ENCODE measurements at regions not wholly inside any gene's neighbourhood (a gene's known extent, or its start where the extent isn't known, plus 50 kb on each side); places are given as distances from the start of the nearest gene placed in this dataset.
"Not testable (repeated sequence)": the region's sequence is repeated elsewhere in the genome, so short reads cannot be mapped to it uniquely, and the experiment has no call there.

DNA sequence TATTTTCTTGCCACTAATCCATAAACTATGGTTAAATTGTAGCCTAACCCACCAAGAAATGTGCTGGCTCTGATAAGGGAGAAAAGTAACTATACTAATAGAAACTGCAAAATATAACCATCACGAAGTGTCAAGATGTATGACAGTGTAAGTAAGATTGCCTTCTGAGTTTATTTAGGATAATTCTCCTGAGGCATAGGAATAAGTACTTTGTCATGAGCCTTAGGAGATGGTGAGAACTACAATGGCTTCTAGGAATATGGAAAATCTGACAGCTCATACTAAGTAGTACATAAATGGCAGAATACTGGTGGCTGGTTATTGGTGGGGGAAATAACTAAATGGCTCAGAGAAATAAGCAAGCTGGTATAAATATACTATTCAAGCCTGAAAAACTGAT lies 543.9 kb downstream of the PRR16 start:
- DNase-seq, result no peak

- DNase-seq, result no peak
These were observed 545.0 kb downstream of the PRR16 start for GRCh38 chr5:121009058-121009457.

GRCh38 chr5:121018004-121018403 lies 553.9 kb downstream of the PRR16 start:
- DNase-seq, result no peak

DNA sequence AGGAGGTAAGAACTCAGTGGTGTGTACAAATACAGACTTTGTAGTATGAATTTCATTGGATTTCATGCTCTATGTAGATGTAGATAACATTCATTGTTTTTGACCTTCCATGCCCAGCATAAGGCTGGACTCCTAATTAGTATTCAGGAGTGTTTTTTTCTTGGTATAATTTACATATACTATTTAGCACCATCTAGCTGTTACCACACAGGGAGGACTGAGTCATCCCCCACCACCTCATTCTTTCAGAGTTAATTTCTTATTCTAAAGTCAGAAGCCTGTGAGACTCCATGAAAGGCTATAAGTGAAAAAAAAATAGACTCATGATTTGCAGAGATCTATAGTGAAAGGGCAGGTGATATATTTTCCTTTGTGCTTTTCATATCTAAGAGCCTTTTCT lies 555.0 kb downstream of the PRR16 start:
- DNase-seq, result no peak

DNA sequence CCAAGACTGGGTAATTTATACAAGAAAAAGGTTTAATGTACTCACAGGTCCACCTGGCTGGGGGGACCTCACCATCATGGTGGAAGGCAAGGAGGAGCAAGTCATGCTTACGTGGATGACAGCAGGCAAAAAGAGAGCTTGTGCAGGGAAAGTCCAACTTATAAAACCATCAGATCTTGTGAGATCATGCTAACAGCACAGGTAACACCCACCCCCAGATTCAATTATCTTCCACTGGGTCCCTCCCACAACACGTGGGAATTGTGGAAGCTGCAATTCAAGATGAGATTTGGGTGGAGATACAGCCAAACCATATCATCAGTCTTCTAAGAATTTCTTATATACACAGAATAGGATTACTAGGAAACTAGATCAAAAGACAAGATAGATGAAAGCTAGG lies 555.6 kb downstream of the PRR16 start:
- no peak for DNase-seq

DNA sequence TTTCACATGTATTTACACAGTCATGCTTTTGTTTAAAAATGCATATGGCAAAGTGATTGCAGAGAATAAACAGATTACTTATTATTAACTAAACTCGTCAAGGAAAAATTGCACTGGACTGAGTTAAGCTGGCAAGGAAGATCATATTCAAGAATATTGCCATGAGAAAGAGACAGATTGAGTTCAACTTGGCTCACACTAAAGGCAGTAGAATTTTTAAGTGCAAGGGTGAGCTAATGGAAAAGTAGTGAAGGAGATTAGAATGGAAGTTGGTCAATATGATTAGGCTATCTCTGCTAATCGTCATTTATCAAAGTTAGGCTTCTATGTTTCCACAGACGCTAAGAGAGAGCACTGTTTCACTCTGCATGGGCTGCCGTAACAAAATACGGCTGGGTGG lies 557.6 kb downstream of the PRR16 start:
- DNase-seq, result no peak

- no peak for DNase-seq
These were observed 560.6 kb downstream of the PRR16 start for GRCh38 chr5:121024416-121025311.

DNA sequence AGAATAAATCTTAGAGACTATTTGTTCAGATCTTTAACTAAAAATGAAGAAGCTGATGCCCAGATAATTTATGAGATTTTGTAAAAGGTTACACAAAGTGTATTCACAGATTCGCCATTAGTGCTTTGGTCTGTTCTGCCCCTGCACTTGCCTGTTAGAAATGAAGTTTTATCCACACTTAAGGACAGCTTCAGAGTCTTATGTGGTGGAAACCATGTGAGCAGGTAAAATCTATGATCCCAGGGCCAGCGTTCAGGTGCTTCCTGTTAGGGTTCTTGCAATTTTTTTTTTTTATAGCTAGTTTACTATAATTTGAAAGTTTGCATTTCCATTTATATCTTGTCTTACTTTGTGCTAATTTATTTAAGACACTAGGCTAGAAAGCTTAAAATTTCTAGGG lies 561.6 kb downstream of the PRR16 start:
- DNase-seq, result no peak

- DNase-seq, result no peak
These were observed 563.5 kb downstream of the PRR16 start for GRCh38 chr5:121027636-121028035.

DNA sequence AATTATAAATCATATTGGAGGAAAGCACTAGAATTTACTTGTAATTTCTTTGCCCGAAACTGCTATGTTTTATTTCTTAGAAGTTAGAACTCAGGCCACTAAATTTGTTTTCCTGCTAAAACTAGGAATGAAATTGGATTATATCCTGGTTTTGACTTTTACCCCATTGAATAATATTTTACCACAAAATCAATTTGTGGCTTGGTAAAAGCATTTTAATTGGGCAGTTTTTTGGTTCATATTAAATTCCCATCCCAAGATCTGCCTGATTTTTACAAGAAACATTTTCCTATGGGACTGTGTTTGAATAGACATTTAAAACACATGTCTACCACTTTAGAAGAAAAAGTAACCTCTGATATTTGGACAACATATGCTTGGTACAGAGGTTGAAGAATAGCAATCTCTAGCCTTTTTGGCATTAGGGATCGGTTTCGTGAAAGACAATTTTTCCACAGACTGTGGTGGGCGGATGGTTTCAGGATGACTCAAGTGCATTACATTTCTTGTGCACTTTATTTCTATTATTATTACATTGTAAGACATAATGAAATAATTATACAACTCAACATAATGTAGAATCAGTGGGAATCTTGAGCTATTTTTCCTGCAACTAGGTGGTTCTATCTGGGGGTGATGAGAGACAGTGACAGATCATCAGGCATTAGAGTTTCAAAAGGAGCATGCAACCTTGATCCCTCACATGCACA lies 565.6 kb downstream of the PRR16 start:
- DNase-seq, result no peak

- no peak for DNase-seq
These were observed 567.4 kb downstream of the PRR16 start for GRCh38 chr5:121031491-121031890.

GRCh38 chr5:121033334-121033733 lies 569.2 kb downstream of the PRR16 start:
- DNase-seq, result no peak

- DNase-seq, result no peak
These were observed 574.3 kb downstream of the PRR16 start for GRCh38 chr5:121038438-121038837.

GRCh38 chr5:121049971-121050370 lies 585.9 kb downstream of the PRR16 start:
- DNase-seq, result no peak

DNA sequence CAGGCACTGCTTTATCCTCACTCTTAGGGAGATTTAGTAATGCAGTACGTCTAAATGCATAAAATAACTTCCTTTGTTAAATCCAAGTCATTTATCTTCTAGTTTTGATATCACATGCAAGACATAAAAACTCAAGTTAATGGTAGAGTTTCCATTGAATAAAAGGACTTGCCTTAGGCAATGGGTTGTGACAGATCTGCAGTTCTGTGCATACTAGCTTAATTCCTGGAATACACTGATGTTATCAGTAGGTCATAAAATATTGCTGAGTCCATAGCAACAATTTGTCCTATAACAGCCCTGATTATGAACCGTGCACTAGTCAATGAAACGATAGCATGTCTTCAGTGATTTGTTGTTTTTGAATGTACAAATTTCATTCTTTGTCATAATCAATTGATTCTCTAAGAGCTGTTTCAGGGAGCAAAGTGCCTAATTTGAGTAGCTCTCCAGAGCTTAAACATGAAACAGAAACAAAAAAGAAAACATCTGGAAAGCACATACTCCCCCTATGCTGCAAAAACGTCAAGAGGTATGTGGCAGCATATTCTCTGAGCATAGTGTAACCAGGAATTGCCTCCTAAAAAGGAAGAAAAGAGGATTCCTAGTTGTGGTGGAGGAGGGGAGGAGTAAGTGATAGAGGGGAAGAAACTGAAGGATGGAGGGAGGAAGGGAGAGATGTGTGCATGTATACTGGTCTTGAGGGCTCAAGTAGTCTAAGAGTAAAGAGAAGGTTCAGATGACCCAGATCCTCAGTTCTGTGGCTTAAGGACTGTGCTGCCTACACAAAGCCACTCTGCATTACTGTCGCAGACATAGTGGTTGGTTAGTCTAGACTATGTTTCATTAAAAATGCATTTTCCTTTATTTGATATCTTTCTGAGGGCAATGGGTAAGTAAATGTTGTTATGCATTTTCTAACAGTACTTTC lies 589.2 kb downstream of the PRR16 start:
- no peak for DNase-seq

DNA sequence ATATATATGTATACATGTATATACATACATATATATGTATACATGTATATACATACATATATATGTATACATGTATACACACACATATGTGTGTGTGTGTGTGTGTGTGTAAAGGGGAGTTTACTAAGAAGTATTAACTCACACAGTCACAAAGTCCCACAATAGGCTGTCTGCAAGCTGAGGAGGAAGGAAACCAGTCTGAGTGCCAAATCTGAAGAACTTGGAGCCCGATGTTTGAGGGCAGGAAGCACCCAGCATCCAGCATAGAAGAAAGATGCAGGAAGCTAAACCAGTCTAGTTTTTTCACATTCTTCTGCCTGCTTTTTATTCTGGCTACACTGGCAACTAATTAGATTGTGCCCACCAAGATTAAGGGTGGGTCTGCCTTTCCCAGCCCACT lies 591.5 kb downstream of the PRR16 start:
- DNase-seq, result no peak

GRCh38 chr5:121064241-121064640 lies 600.1 kb downstream of the PRR16 start:
- DNase-seq, result not testable (repeated sequence)

DNA sequence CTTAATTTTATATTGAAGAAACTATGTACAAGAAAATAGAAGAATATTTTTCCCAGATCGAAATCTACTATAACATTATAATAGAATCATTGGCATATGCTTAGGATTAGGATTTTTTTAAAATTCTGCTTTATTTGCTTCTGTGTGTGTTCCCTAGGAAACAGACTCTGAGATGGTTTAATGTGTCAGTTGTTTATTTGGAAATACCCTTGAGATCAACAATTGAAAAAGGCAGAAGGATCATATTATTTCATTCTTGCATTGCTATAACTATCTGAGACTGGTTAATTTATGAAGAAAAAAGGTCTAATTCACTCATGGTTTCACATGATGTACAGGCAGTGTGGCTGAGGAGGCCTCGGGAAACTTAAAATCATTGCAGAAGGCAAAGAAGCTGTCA lies 622.6 kb downstream of the PRR16 start:
- no peak for DNase-seq

DNA sequence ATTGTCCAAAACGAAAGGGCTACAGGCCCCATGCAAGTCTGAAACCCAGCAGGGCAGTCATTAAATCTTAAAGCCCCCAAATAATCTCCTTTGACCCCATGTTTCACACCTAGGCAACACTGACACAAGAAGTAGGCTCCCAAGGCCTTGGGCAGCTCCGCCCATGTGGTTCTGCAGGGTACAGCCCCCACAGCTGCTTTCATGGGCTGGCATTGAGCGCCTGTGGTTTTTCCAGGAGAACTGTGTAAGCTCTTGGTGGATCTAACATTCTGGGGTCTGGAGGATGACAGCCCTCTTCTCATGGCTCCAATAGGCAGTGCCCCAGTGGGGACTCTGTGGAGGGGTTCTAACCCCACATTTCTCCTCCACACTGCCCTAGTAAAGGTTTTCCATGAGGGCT lies 623.5 kb downstream of the PRR16 start:
- DNase-seq, result no peak

GRCh38 chr5:121088341-121088740 lies 624.2 kb downstream of the PRR16 start:
- no peak for DNase-seq

DNA sequence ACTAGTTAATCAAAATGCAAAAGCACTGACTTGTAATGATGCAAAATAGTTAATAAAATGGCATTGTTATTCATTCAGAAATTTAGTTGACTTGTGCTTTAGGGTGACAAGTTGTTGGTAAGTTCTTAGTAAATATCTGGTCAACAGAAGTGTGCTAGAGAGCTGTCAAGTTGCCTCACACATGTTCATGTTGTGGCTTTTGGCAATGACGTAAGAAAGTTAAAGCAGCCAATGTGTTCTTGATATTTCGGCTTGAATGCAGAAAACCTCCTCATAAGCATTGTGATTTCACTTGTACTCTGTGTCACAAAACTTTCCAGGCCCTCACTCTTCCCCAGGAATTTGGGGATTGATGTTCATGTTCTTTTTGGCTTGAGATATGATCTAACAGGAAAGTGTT lies 626.7 kb downstream of the PRR16 start:
- DNase-seq, result no peak

- DNase-seq, result no peak
These were observed 636.8 kb downstream of the PRR16 start for GRCh38 chr5:121100931-121101330.

DNA sequence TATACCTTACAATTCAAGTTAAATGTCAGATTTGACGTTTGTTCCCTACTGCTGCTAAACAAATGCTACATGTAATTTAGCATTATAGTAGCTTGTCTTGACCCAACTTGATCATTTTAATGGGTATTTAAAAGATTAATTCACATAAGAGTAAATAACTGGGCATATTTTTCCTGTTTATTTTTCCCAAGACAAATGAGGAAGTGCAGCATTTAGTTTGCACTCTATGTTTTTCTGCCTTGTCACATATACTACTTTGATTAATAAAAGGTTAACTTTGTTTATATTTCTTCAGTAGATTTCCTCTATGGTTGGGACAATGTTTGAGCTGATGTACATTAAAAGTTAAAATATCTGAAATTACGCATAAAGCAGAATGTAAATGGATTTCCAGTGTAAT lies 641.8 kb downstream of the PRR16 start:
- no peak for DNase-seq

All from activated CD4-positive, alpha-beta T cell treated with anti-CD3 and anti-CD28 coated beads, Interleukin-10, Interleukin-2, amounts not matched to agents 100 ng/mL and 50 ng/mL, durations not matched to agents 16 hours and 8 hours (primary cell).